ENCODE measurements at regions not wholly inside any gene's neighbourhood (a gene's known extent, or its start where the extent isn't known, plus 50 kb on each side); places are given as distances from the start of the nearest gene placed in this dataset.

DNA sequence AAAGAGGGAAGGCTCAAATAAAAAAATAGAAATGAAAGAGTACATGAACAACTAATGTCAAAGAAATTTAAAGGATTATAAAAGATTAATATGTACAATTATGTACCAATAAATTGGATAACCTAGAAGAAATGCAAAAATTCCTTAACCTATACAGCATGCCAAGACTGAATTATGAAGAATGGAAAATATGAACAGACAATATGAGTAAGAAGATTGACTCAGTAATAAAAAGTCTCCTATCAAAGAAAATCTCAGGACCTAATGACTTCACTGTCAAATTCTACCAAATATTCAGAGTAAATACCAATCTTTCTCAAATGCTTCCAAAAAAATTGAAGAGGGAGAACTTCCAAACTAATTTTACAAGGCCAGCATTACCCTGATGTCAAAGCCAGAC lies 120.2 kb upstream of the SPOPL start:
- TF ChIP-seq POLR2A (IDR thresholded peaks at IDR 0.05) (no peak), POLR2AphosphoS5 (IDR thresholded peaks at IDR 0.05) (no peak)
- TF ChIP-seq, protein P1, sequence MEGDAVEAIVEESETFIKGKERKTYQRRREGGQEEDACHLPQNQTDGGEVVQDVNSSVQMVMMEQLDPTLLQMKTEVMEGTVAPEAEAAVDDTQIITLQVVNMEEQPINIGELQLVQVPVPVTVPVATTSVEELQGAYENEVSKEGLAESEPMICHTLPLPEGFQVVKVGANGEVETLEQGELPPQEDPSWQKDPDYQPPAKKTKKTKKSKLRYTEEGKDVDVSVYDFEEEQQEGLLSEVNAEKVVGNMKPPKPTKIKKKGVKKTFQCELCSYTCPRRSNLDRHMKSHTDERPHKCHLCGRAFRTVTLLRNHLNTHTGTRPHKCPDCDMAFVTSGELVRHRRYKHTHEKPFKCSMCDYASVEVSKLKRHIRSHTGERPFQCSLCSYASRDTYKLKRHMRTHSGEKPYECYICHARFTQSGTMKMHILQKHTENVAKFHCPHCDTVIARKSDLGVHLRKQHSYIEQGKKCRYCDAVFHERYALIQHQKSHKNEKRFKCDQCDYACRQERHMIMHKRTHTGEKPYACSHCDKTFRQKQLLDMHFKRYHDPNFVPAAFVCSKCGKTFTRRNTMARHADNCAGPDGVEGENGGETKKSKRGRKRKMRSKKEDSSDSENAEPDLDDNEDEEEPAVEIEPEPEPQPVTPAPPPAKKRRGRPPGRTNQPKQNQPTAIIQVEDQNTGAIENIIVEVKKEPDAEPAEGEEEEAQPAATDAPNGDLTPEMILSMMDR (IDR thresholded peaks at IDR 0.05): no peak

Measured in breast epithelium (tissue), 3 donors.